ENCODE measurements at regions not wholly inside any gene's neighbourhood (a gene's known extent, or its start where the extent isn't known, plus 50 kb on each side); places are given as distances from the start of the nearest gene placed in this dataset.

DNA sequence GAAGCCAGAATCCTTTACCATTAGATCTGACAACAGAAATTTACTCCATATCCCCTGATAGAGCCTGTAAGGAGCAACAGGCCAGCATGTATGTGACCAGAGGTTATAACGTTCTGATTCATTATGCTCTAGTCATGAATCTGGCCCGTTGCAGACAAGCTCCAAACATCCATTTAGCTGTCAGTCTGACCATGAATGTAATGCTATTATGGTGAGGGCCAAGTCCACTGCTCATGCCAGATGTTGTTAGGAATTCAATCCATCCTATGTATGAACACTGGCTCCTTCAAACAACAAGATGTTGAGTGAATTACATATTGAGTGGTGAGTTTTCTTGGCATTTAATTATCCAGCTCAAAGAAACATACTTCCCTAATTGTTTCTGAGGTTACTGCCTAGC is 610.1 kb upstream of the ANKRD30A start:
- H3K27me3 ChIP-seq (ENCODE audit: insufficient read depth, low read length) = no peaks in the 10 kb centered on the region
- RAD21 ChIA-PET (ENCODE audit: low non-redundant PET in 1 of 2, low total read pairs in 2 of 2, uncharacterized antibody in 2 of 2, unreplicated experiment in 2 of 2) = no interaction called here
- no peak overlapping the region for H2AFZ ChIP-seq (ENCODE audit: low read depth, low read length, poor library complexity, severe bottlenecking)
- CTCF ChIA-PET = no interaction called here
- no peaks in the 10 kb centered on the region for H3K9me2 ChIP-seq (ENCODE audit: insufficient read depth)
- H3K79me2 ChIP-seq (ENCODE audit: insufficient read depth, low read length) = no peaks in the 10 kb centered on the region
- no peaks in the 10 kb centered on the region for H4K20me1 ChIP-seq (ENCODE audit: insufficient read depth)
- intact Hi-C loops (cut with micrococcal nuclease) = no loop called here
- H3K9ac ChIP-seq (ENCODE audit: low read length) = no peak overlapping the region
- POLR2A ChIA-PET = no interaction called here
- H3K27ac ChIP-seq (ENCODE audit: low read depth, low read length) = no peak overlapping the region
- H3K4me3 ChIP-seq (replicated peaks in 1 of 2; ENCODE audit: low read depth in 1 of 2, low read length in 2 of 2) = no peak overlapping the region
- ATAC-seq (no peak), DNase-seq (ENCODE audit: low read depth, low spot score) (no peak)
- no peak overlapping the region for H3K4me2 ChIP-seq (ENCODE audit: low read length)
- BruUV-seq (replicated peaks) = no TSS peak
- H3K36me3 ChIP-seq (ENCODE audit: control insufficient read depth in 1 of 2, insufficient read depth in 2 of 2, low read length in 2 of 2) = no peaks in the 10 kb centered on the region
- TF ChIP-seq SRF (IDR thresholded peaks at IDR 0.05; ENCODE audit: low read depth) = no peak
- H3K4me1 ChIP-seq (ENCODE audit: control insufficient read depth in 1 of 2, insufficient read depth in 2 of 2, low read length in 2 of 2) = no peaks in the 10 kb centered on the region
- H3K9me3 ChIP-seq (ENCODE audit: control insufficient read depth in 1 of 2, insufficient read depth in 1 of 2, low read depth in 1 of 2, low read length in 2 of 2) = peaks cover 0 to 18% of the 10 kb centered on the region in 2 experiments; a peak in 2 of 4 replicates

DNA sequence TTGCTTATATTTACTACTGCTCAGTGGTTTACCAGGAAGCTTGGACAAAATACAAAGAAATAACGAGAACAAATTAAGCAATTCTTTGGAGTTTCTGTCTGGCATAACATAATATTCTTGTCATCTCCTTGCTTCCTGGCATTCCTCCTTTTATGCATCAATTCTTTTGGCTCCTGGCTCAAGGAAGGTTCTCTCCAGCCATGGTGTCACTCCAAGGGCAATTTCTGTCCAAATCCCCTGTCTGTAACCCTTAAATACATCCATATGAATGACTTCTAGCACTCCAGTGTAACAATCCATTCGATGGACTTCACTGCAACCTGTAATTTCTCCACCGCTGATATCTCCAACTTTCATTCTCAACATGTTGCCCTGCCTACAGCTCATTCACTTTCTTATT is 617.7 kb upstream of the ANKRD30A start:
- DNase-seq (ENCODE audit: low read depth, low spot score) (no peak), ATAC-seq (no peak)
- TF ChIP-seq, protein P1, sequence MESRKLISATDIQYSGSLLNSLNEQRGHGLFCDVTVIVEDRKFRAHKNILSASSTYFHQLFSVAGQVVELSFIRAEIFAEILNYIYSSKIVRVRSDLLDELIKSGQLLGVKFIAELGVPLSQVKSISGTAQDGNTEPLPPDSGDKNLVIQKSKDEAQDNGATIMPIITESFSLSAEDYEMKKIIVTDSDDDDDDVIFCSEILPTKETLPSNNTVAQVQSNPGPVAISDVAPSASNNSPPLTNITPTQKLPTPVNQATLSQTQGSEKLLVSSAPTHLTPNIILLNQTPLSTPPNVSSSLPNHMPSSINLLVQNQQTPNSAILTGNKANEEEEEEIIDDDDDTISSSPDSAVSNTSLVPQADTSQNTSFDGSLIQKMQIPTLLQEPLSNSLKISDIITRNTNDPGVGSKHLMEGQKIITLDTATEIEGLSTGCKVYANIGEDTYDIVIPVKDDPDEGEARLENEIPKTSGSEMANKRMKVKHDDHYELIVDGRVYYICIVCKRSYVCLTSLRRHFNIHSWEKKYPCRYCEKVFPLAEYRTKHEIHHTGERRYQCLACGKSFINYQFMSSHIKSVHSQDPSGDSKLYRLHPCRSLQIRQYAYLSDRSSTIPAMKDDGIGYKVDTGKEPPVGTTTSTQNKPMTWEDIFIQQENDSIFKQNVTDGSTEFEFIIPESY (IDR thresholded peaks at IDR 0.05; ENCODE audit: extremely low read depth, insufficient replicate concordance, low read length) = no peak
- TF ChIP-seq EZH2 (IDR thresholded peaks at IDR 0.05) (no peak), POLR2A (IDR thresholded peaks at IDR 0.05; ENCODE audit: borderline replicate concordance, extremely low read depth, insufficient read depth, insufficient read length) (no peak), SIN3A (IDR thresholded peaks at IDR 0.05; ENCODE audit: low read depth) (no peak), YY1 (IDR thresholded peaks at IDR 0.05; ENCODE audit: extremely low read depth, insufficient replicate concordance, low read depth, low read length) (no peak)
- no TSS peak for BruUV-seq (replicated peaks)
- Histone ChIP-seq H3K9me3 (ENCODE audit: control insufficient read depth in 1 of 2, insufficient read depth in 1 of 2, low read depth in 1 of 2, low read length in 2 of 2) (peaks cover 5 to 19% of the 10 kb centered on the region in 2 experiments; a peak in 2 of 4 replicates), H3K79me2 (ENCODE audit: insufficient read depth, low read length) (no peaks in the 10 kb centered on the region), H3K4me1 (ENCODE audit: control insufficient read depth in 1 of 2, insufficient read depth in 2 of 2, low read length in 2 of 2) (no peaks in the 10 kb centered on the region), H3K4me2 (ENCODE audit: low read length) (no peak overlapping the region), H4K20me1 (ENCODE audit: insufficient read depth) (no peaks in the 10 kb centered on the region), H2AFZ (ENCODE audit: low read depth, low read length, poor library complexity, severe bottlenecking) (no peak overlapping the region), H3K4me3 (replicated peaks in 1 of 2; ENCODE audit: low read depth in 1 of 2, low read length in 2 of 2) (no peak overlapping the region), H3K27ac (ENCODE audit: low read depth, low read length) (no peak overlapping the region), H3K9ac (ENCODE audit: low read length) (no peak overlapping the region), H3K36me3 (ENCODE audit: control insufficient read depth in 1 of 2, insufficient read depth in 2 of 2, low read length in 2 of 2) (no peaks in the 10 kb centered on the region), H3K9me2 (ENCODE audit: insufficient read depth) (no peaks in the 10 kb centered on the region), H3K27me3 (ENCODE audit: insufficient read depth, low read length) (no peaks in the 10 kb centered on the region)
- ChIA-PET CTCF (no interaction called here), POLR2A (no interaction called here), RAD21 (ENCODE audit: low non-redundant PET in 1 of 2, low total read pairs in 2 of 2, uncharacterized antibody in 2 of 2, unreplicated experiment in 2 of 2) (no interaction called here)
- intact Hi-C loops (cut with micrococcal nuclease) = no loop called here
